ENCODE measurements at regions not wholly inside any gene's neighbourhood (a gene's known extent, or its start where the extent isn't known, plus 50 kb on each side); places are given as distances from the start of the nearest gene placed in this dataset.

DNA sequence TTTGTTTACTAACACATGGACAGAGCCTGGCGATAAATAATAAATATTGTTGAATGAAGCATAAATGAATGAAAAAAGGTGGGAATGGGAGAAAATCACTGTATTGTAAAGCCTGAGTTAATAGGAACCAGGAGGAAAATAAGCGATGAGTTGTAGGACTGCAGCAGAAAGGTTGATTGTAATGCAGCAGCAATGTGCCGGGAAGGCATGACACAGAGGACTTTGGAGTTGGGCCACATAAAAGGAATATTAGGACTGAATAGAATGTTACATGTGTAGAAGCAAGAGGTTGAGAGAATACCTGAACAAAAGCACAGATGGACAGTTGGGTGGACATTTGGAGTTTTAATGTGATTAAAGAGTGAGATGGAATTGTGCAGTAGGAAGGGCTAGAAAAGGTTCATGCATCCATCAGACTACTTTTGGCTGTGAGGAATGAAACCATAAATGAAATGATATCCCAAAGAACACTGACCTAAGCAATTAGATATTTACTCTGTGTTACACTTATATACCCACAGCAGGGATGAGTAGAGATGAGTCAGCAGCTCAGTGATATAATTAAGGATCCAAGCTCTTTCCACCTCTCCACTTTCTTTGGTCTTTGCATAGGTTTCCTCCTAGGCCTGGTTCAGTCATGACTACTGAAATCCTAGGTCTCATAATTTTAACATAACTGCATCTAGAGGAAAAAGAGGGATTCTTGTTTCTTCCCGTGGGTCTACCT, 55.4 kb downstream of the CCER1 start:
- H3K4me3 ChIP-seq (ENCODE audit: low read length): no peak overlapping the region
- H3K27me3 ChIP-seq (ENCODE audit: insufficient read depth, low read length): no peaks in the 10 kb centered on the region
- no peaks in the 10 kb centered on the region for H3K9me3 ChIP-seq (ENCODE audit: low read depth, low read length)

DNA sequence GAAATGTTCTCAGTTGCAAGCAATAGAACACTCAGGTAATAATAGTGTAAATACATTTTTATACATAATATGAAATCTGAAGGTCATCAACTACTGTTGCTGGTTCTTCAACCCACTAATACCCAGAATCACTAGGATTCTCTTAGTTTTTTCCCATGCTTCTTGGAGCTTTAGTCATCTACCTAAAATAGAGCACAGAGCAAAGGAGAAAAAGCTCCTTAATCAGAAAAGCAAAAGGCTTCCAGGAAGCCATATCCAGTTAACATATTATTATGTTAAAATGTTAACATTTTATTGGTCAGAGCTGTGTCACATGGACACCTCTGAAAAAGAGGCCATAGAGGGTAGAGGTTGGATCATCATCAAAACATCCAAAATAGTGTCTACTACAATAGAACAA, 57.0 kb downstream of the CCER1 start:
- no peaks in the 10 kb centered on the region for H3K4me1 ChIP-seq (ENCODE audit: insufficient read depth, low read length)
- no peaks in the 10 kb centered on the region for H3K9me3 ChIP-seq (ENCODE audit: low read depth, low read length)
- H3K4me3 ChIP-seq (ENCODE audit: low read length): no peak overlapping the region
- no peaks in the 10 kb centered on the region for H3K27me3 ChIP-seq (ENCODE audit: insufficient read depth, low read length)

More for the DNA sequence above, 55.4 kb downstream of the CCER1 start:
- no peaks in the 10 kb centered on the region for H3K4me1 ChIP-seq (ENCODE audit: insufficient read depth, low read length)

GRCh38 chr12:90897316-90897715, 57.7 kb downstream of the CCER1 start:
- no peak overlapping the region for H3K4me3 ChIP-seq (ENCODE audit: low read length)
- H3K27me3 ChIP-seq (ENCODE audit: insufficient read depth, low read length): no peaks in the 10 kb centered on the region
- H3K9me3 ChIP-seq (ENCODE audit: low read depth, low read length): no peaks in the 10 kb centered on the region
- H3K4me1 ChIP-seq (ENCODE audit: insufficient read depth, low read length): no peaks in the 10 kb centered on the region

DNA sequence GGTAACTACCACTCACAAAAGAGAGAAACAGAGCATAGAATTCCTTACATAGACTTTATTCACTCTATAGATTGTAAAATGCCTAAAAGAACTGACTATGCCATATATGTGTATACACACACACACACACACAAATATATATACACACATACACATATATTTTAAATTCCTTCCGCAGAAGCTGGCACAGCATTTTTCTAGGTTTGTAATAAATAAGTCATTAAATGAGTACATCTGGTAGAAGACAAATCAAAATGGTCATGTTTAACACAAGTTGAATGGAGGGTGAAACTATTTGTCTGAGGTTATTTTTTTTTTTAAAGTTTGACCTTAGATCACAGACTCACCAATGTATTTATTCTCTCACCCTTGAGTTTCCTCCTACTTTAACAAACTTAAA, 58.2 kb downstream of the CCER1 start:
- Histone ChIP-seq H3K27me3 (ENCODE audit: insufficient read depth, low read length) (no peaks in the 10 kb centered on the region), H3K4me1 (ENCODE audit: insufficient read depth, low read length) (no peaks in the 10 kb centered on the region), H3K4me3 (ENCODE audit: low read length) (no peak overlapping the region), H3K9me3 (ENCODE audit: low read depth, low read length) (no peaks in the 10 kb centered on the region)

DNA sequence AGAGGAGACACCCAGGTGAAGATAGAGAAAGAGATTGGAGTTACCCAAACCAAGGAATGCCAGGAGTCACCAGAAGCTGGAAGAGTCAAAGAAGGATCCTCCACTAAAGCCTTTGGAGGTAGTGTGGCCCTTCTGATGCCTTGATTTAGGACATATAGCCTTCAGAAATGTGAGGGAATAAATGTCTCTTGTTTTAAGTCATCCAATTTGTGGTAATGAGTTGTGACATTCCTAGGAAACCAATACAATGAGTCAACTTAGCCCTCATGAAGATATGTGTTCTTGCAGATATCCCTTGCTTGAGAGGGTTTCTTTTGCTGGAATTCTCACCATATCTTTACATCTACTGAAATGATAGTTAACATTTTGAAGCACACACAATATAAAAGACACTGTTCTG, 58.8 kb downstream of the CCER1 start:
- H3K27me3 ChIP-seq (ENCODE audit: insufficient read depth, low read length): no peaks in the 10 kb centered on the region
- H3K4me1 ChIP-seq (ENCODE audit: insufficient read depth, low read length): no peaks in the 10 kb centered on the region
- H3K9me3 ChIP-seq (ENCODE audit: low read depth, low read length): no peaks in the 10 kb centered on the region
- no peak overlapping the region for H3K4me3 ChIP-seq (ENCODE audit: low read length)

DNA sequence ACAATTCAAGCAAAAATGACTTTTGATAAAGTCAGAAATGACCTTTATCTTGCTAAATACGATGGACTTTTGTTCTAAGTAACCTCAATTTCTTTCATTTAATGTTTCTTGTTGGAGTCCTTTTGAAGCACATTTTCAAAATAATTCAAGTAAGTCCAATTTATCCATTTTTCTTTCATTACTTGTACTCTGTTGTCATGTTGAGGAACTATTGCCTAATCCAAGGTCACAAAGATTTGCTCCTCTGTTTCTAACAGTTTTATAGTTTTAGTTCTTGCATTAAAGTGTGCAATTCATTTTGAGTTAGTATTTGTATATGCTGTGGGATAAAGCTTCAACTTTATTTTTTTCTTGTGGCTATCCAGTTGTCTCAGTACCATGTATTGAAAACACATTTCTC, 66.7 kb downstream of the CCER1 start:
- Histone ChIP-seq H3K4me3 (ENCODE audit: low read length) (no peak overlapping the region), H3K4me1 (ENCODE audit: insufficient read depth, low read length) (no peaks in the 10 kb centered on the region), H3K27me3 (ENCODE audit: insufficient read depth, low read length) (no peaks in the 10 kb centered on the region), H3K9me3 (ENCODE audit: low read depth, low read length) (no peaks in the 10 kb centered on the region)

DNA sequence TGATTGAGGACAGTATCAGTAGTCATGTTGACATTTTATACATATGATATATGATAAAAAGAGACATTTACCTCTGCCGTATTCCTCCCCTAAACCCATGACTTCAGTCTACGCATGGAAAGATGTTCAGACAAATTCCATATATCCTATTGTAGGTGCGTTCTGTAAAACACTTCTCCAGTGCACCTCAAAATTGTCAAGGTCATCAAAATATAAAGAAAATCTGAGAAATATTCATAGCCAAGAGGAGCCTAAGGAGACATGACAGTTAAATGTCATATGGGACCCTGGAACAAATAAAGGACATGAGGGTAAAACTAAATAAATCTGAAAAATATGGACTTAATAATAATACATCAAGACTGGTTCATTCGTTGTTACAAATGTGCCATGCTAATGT, 71.5 kb downstream of the CCER1 start:
- H3K27me3 ChIP-seq (ENCODE audit: insufficient read depth, low read length): no peaks in the 10 kb centered on the region
- no peaks in the 10 kb centered on the region for H3K4me1 ChIP-seq (ENCODE audit: insufficient read depth, low read length)
- H3K9me3 ChIP-seq (ENCODE audit: low read depth, low read length): no peaks in the 10 kb centered on the region
- no peak overlapping the region for H3K4me3 ChIP-seq (ENCODE audit: low read length)

DNA sequence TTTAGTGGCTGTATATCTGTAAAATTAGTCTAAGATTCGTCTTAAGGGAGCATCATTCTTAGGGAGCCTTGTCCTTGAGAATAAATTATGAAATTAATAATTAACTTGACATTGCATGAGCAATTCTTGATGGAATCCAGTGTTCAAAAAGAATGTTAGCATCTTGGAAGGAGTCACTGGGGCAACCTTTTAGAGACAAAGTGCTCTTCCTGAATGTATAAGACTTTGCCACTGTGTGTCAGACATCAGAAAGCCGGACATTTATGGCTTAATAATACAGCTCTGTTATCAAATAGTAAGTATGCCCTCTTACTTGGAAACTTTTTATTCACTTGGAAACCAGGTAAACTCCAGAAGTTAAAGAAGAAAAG, 83.3 kb downstream of the CCER1 start:
- Histone ChIP-seq H3K9me3 (ENCODE audit: low read depth, low read length) (no peaks in the 10 kb centered on the region), H3K4me1 (ENCODE audit: insufficient read depth, low read length) (no peaks in the 10 kb centered on the region), H3K27me3 (ENCODE audit: insufficient read depth, low read length) (no peaks in the 10 kb centered on the region), H3K4me3 (ENCODE audit: low read length) (no peak overlapping the region)

DNA sequence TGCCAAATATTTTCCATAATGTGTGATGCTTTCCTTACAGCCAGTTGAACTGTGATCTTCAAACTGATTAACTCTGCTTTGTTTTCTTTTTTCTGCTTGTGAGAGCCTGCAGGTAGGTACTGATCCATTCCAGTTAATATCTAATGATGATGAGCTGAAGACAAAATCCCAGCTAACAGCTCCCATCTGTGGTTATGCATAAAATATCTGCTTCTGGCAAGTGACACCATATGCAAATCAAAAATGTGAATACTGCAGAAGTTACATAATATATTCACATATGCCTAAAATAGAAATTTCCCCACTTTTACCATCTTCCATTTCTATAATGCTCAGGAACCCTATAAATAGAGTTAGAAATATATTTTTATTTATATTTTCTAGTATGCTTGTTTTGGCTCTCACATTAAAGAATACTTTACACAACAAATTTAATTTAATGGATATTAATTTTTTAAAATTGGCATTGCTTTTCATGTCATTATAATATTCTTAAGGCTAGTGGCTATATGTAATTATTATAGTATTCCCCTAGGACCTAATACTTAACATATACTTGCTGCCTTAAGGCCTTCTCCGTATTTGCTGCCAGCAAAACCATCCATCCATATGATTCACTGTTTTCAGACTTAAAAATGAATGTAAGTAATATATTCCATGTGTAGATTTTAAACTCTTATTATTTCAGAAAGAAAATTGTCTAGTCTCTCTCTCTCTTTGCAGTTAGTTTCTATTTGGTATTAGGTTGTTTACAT, 83.8 kb downstream of the CCER1 start:
- Histone ChIP-seq H3K9me3 (ENCODE audit: low read depth, low read length) (no peaks in the 10 kb centered on the region), H3K27me3 (ENCODE audit: insufficient read depth, low read length) (no peaks in the 10 kb centered on the region), H3K4me3 (ENCODE audit: low read length) (no peak overlapping the region), H3K4me1 (ENCODE audit: insufficient read depth, low read length) (no peaks in the 10 kb centered on the region)

DNA sequence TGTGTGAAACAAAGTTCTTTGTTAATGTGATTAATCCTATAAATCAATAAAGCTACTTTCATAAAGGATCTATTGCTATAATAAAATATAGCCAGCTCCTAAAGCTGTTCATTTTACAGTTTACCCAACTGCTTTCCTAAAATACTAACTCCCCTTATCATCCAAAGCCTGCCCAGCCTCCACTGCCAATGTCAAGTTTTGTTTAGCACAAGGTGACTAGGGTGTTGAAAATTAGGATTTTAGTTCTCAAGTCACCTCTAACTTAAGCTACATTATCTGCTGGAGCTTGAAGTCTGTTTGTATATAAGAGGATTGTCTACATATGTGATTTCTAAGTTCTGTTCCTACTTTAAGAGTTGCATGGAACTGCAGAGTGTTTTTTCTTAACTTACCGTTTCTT, 86.3 kb downstream of the CCER1 start:
- no peaks in the 10 kb centered on the region for H3K27me3 ChIP-seq (ENCODE audit: insufficient read depth, low read length)
- no peak overlapping the region for H3K4me3 ChIP-seq (ENCODE audit: low read length)
- H3K4me1 ChIP-seq (ENCODE audit: insufficient read depth, low read length): no peaks in the 10 kb centered on the region
- no peaks in the 10 kb centered on the region for H3K9me3 ChIP-seq (ENCODE audit: low read depth, low read length)

GRCh38 chr12:90859591-90859990, 95.4 kb downstream of the CCER1 start:
- no peaks in the 10 kb centered on the region for H3K27me3 ChIP-seq (ENCODE audit: insufficient read depth, low read length)
- no peaks in the 10 kb centered on the region for H3K9me3 ChIP-seq (ENCODE audit: low read depth, low read length)
- H3K4me3 ChIP-seq (ENCODE audit: low read length): no peak overlapping the region
- H3K4me1 ChIP-seq (ENCODE audit: insufficient read depth, low read length): no peaks in the 10 kb centered on the region

GRCh38 chr12:90858252-90858651, 96.7 kb downstream of the CCER1 start:
- no peaks in the 10 kb centered on the region for H3K27me3 ChIP-seq (ENCODE audit: insufficient read depth, low read length)
- no peaks in the 10 kb centered on the region for H3K9me3 ChIP-seq (ENCODE audit: low read depth, low read length)
- no peak overlapping the region for H3K4me3 ChIP-seq (ENCODE audit: low read length)

GRCh38 chr12:90855534-90855933, 99.4 kb downstream of the CCER1 start:
- Histone ChIP-seq H3K4me3 (ENCODE audit: low read length) (no peak overlapping the region), H3K27me3 (ENCODE audit: insufficient read depth, low read length) (no peaks in the 10 kb centered on the region), H3K9me3 (ENCODE audit: low read depth, low read length) (no peaks in the 10 kb centered on the region), H3K4me1 (ENCODE audit: insufficient read depth, low read length) (no peaks in the 10 kb centered on the region)

More at GRCh38 chr12:90858252-90858651, 96.7 kb downstream of the CCER1 start:
- H3K4me1 ChIP-seq (ENCODE audit: insufficient read depth, low read length): no peaks in the 10 kb centered on the region

DNA sequence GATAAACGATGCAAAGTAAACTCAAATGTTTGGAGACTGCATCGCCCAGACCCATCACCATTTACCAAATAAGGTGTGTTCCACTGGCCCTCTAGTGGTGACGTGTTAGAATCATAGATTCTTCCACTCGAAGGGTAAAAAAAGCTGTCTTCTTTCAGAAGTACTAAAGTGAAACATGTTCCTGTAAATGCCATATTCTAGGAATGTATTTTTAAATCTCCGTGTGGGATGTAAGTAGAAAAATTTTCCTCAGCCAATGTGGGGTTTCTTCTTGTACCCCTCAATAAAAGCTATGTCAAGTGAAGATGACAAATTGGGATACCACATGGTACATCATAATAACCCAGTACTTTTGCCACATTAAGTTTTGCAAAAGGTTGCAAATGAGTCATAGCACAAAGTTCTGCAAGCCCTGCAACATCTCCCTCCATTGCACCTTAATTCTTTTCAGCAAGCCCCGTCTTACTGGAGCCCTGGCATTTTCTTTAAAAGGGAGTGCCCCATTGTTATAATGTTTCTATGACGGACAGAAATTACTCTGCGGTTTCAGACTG, 100.8 kb downstream of the CCER1 start:
- no peak overlapping the region for H3K4me3 ChIP-seq (ENCODE audit: low read length)
- H3K4me1 ChIP-seq (ENCODE audit: insufficient read depth, low read length): no peaks in the 10 kb centered on the region
- H3K9me3 ChIP-seq (ENCODE audit: low read depth, low read length): no peaks in the 10 kb centered on the region
- no peaks in the 10 kb centered on the region for H3K27me3 ChIP-seq (ENCODE audit: insufficient read depth, low read length)

- H3K27me3 ChIP-seq (ENCODE audit: insufficient read depth, low read length): no peaks in the 10 kb centered on the region
- H3K4me1 ChIP-seq (ENCODE audit: insufficient read depth, low read length): no peaks in the 10 kb centered on the region
- no peak overlapping the region for H3K4me3 ChIP-seq (ENCODE audit: low read length)
- no peaks in the 10 kb centered on the region for H3K9me3 ChIP-seq (ENCODE audit: low read depth, low read length)
These were observed 102.9 kb downstream of the CCER1 start for GRCh38 chr12:90851800-90852718.

Data from mononuclear cell (primary cell).